OCI-LY7 (cell line): ENCODE measurements at regions not wholly inside any gene's neighbourhood (a gene's known extent, or its start where the extent isn't known, plus 50 kb on each side); places are given as distances from the start of the nearest gene placed in this dataset.

Source experiments
- BruUV-seq: library from RNA; stranded (reverse); fragments of 400-500 nt; replicated peaks from 2 replicates; lab custom pipeline; 2021; lab: Mats Ljungman, UMichigan
- CTCF ChIA-PET: fragments of 300-600 bp; sonication (Branson Sonifier 250); formaldehyde crosslinking; loops from one replicate; lab custom pipeline; 2022; ENCODE audit warnings: antibody characterized with exemption; ENCODE audit not compliant: unreplicated experiment; lab: Charles Lee
- POLR2A ChIA-PET: fragments of 300-600 bp; sonication (Branson Sonifier 250); formaldehyde crosslinking; loops from one replicate; lab custom pipeline; 2022; ENCODE audit warnings: antibody characterized with exemption; lab: Charles Lee
- DNase-seq: peaks from one replicate; pipeline ENCODE4 v3.0.0-alpha.2; 2015; ENCODE audit warnings: low spot score
- H2AFZ ChIP-seq: fragments of 200-600 bp; sonication (generic), shearing (Covaris generic); 2 replicates; pipeline ENCODE4 v1.6.1; 2014; ENCODE audit warnings: mild to moderate bottlenecking, antibody characterized with exemption, low read length, moderate library complexity
- H3K27ac ChIP-seq: fragments of 200-600 bp; sonication (generic); 2 replicates; pipeline ENCODE4 v1.5.1; 2014; ENCODE audit warnings: mixed run types, low read depth, mild to moderate bottlenecking, moderate library complexity, low read length, inconsistent platforms; ENCODE audit not compliant: poor library complexity, severe bottlenecking
- H3K36me3 ChIP-seq: fragments of 200-600 bp; sonication (generic); 2 replicates; pipeline ENCODE4 v1.6.1; 2014; ENCODE audit warnings: mild to moderate bottlenecking, antibody characterized with exemption, low read length, moderate library complexity, mixed read lengths; ENCODE audit not compliant: insufficient read depth
- H3K4me1 ChIP-seq: fragments of 200-600 bp; sonication (generic); 2 replicates; pipeline ENCODE4 v1.5.1; 2014; ENCODE audit warnings: mild to moderate bottlenecking, low read length; ENCODE audit not compliant: insufficient read depth, poor library complexity, severe bottlenecking
- H3K4me2 ChIP-seq: fragments of 200-600 bp; sonication (generic); 2 replicates; pipeline ENCODE4 v1.6.1; 2014; ENCODE audit warnings: mild to moderate bottlenecking, low read length
- H3K4me3 ChIP-seq: fragments of 200-600 bp; sonication (generic); 2 replicates; pipeline ENCODE4 v1.5.1; 2014; ENCODE audit warnings: mild to moderate bottlenecking, low read depth, low read length; ENCODE audit not compliant: poor library complexity, severe bottlenecking
- H3K79me2 ChIP-seq: fragments of 200-600 bp; sonication (generic); 2 replicates; pipeline ENCODE4 v1.6.1; 2016; ENCODE audit warnings: low read depth, mild to moderate bottlenecking, low read length, moderate library complexity, mixed read lengths; ENCODE audit not compliant: insufficient read depth
- H3K9me2 ChIP-seq: fragments of 200-600 bp; sonication (generic); 2 replicates; pipeline ENCODE4 v1.6.1; 2016; ENCODE audit warnings: mild to moderate bottlenecking, low read length, mixed read lengths; ENCODE audit not compliant: insufficient read depth
- H3K9me3 ChIP-seq: fragments of 200-600 bp; sonication (generic); 2 replicates; pipeline ENCODE4 v1.6.1; 2014; ENCODE audit warnings: mild to moderate bottlenecking, mixed run types, low read length, mixed read lengths
- H4K20me1 ChIP-seq: fragments of 200-600 bp; sonication (generic); 2 replicates; pipeline ENCODE4 v1.6.1; 2014; ENCODE audit warnings: mild to moderate bottlenecking, antibody characterized with exemption, low read length, moderate library complexity, mixed read lengths; ENCODE audit not compliant: insufficient read depth
- EZH2phosphoT487 ChIP-seq: fragments of 200-600 bp; sonication (generic); IDR thresholded peaks from 2 replicates; pipeline ENCODE4 v1.6.1; 2018; ENCODE audit warnings: low read depth, borderline replicate concordance, mild to moderate bottlenecking, mixed run types, antibody characterized with exemption, low read length, moderate library complexity, mixed read lengths
- intact Hi-C: fragments of 100-400 bp; cut with micrococcal nuclease; formaldehyde crosslinking; loops from one replicate; pipeline ENCODE4 v1.10.0; 2022; ENCODE audit not compliant: unreplicated experiment
- TF ChIP-seq, protein P1 (sequence below): fragments of 200-600 bp; sonication (generic); conservative IDR thresholded peaks from 2 replicates; pipeline ENCODE4 v1.5.1; 2014; ENCODE audit warnings: mild to moderate bottlenecking, antibody characterized with exemption, low read length, moderate library complexity, mixed read lengths

DNA sequence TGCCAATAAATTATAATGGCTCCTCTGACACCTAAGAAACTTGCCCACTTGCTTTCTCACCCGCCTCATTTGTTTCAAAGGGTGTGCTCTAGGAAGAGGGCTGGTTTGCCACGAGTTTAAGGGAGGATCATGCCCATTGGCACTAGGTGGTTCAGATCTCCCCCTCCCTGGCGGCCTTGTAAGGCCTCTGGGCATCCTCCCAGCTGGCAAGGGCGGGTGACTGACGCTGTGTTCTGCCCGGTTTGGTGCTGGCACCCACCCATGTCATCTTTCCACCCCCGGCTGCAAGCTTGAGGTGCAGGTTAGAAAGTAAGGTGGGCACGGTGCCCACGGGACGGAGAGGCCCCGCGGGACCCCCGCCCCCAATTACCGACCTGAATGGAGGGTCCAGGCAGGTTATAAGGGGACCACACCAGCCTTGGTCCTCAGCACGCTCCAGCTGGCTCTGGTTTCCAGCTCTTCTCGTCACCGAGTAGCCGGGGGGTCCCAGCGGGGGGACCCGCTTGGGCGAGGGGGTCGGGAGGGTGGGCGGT is 90.4 kb downstream of the PTPRS start:
- no peaks in the 10 kb centered on the region for H4K20me1 ChIP-seq
- ChIA-PET POLR2A (no interaction called here), CTCF (interaction anchor here (0.6 kb wide), 1 partner anchor 20 kb away, joined by 5 read pairs; no protein-coding TSS in a partner anchor)
- no TSS peak for BruUV-seq
- H3K4me3 ChIP-seq = no peak overlapping the region
- DNase-seq = no peak
- TF ChIP-seq, protein P1, sequence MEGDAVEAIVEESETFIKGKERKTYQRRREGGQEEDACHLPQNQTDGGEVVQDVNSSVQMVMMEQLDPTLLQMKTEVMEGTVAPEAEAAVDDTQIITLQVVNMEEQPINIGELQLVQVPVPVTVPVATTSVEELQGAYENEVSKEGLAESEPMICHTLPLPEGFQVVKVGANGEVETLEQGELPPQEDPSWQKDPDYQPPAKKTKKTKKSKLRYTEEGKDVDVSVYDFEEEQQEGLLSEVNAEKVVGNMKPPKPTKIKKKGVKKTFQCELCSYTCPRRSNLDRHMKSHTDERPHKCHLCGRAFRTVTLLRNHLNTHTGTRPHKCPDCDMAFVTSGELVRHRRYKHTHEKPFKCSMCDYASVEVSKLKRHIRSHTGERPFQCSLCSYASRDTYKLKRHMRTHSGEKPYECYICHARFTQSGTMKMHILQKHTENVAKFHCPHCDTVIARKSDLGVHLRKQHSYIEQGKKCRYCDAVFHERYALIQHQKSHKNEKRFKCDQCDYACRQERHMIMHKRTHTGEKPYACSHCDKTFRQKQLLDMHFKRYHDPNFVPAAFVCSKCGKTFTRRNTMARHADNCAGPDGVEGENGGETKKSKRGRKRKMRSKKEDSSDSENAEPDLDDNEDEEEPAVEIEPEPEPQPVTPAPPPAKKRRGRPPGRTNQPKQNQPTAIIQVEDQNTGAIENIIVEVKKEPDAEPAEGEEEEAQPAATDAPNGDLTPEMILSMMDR = no peak
- no peak for TF ChIP-seq EZH2phosphoT487
- H3K9me2 ChIP-seq = no peaks in the 10 kb centered on the region
- no peak overlapping the region for H2AFZ ChIP-seq
- H3K36me3 ChIP-seq = peaks cover 8% of the 10 kb centered on the region
- H3K4me2 ChIP-seq = no peak overlapping the region
- intact Hi-C loops = no loop called here
- H3K9me3 ChIP-seq = 0 out of 2 replicates have a peak, but pooled peaks cover 5% of the 10 kb centered on the region
- H3K4me1 ChIP-seq = peaks cover 3% of the 10 kb centered on the region
- H3K79me2 ChIP-seq = no peaks in the 10 kb centered on the region
- no peak overlapping the region for H3K27ac ChIP-seq

DNA sequence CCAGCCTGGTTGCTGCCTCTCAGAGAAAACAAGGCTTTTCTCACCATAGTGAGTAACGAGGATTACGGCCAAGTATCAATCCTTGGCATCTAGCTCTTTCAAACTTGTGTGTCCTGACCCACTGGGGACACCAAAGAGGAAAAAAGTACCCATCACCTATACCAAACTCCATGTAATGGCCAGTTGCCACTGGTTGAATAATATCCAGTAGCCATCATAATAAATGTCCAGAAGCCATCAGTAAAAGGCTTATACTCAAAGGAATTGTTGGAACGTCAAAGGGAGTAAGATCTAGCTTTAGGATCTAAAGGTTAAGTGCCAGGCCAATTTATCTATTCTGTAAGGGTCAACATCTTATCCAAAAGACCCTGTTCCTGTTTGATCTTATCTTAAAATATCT is 91.1 kb downstream of the PTPRS start:
- ChIA-PET CTCF (no interaction called here), POLR2A (no interaction called here)
- 0 out of 2 replicates have a peak, but pooled peaks cover 1% of the 10 kb centered on the region for H3K36me3 ChIP-seq
- H3K79me2 ChIP-seq = no peaks in the 10 kb centered on the region
- no peak overlapping the region for H3K4me3 ChIP-seq
- H2AFZ ChIP-seq = no peak overlapping the region
- H3K9me2 ChIP-seq = no peaks in the 10 kb centered on the region
- intact Hi-C loops = no loop called here
- H4K20me1 ChIP-seq = no peaks in the 10 kb centered on the region
- H3K9me3 ChIP-seq = no peaks in the 10 kb centered on the region
- H3K4me2 ChIP-seq = no peak overlapping the region
- peaks cover 3% of the 10 kb centered on the region for H3K4me1 ChIP-seq
- DNase-seq = no peak
- TF ChIP-seq, protein P1 = no peak
- TF ChIP-seq EZH2phosphoT487 = no peak
- H3K27ac ChIP-seq = no peak overlapping the region
- no TSS peak for BruUV-seq

DNA sequence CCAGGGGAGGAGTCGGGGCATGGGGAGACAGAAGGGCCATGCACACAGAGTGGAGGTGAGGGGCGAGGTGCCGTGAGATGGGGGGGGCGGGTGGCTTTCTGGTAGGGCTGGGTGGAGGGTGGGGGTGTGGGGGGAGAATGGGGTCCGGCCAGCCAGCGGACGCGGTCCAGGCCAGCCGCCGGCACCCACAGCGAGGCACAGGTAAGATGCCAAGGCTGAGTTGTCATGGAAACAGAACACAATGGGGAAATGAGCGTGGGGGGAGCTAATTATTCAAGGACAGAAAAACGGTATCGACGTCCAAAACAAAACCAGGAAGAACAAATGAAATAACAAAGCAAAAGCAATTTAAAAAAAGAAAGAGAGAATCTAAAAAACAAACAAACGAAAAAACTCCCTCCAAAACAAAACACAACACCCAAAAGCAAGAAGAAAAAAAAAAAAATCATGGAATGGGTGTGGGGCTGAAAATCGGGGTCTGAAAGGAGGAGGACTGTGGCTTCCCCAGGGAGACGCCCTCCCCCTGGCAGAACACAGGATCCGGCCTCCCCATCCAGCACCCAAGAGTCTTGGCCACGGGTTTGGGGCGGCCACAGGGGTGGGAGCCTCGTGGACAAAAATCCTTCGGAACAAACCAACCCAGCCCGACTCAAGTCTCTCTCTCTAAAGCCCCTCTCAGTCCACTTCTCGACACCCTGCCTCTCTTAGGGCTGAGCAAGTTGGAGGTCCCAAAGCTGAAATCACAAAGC is 92.5 kb downstream of the PTPRS start:
- intact Hi-C loops = no loop called here
- CTCF ChIA-PET = no interaction called here

More for the DNA sequence above, 92.5 kb downstream of the PTPRS start:
- H3K36me3 ChIP-seq = no peaks in the 10 kb centered on the region
- no peak overlapping the region for H3K4me2 ChIP-seq
- H3K4me3 ChIP-seq = no peak overlapping the region
- no peaks in the 10 kb centered on the region for H3K79me2 ChIP-seq
- POLR2A ChIA-PET = no interaction called here
- no peak overlapping the region for H3K27ac ChIP-seq
- H3K9me2 ChIP-seq = no peaks in the 10 kb centered on the region
- no peaks in the 10 kb centered on the region for H4K20me1 ChIP-seq
- BruUV-seq = no TSS peak
- H3K9me3 ChIP-seq = no peaks in the 10 kb centered on the region
- H2AFZ ChIP-seq = no peak overlapping the region
- DNase-seq = no peak
- H3K4me1 ChIP-seq = peaks cover 3% of the 10 kb centered on the region
- no peak for TF ChIP-seq EZH2phosphoT487
- TF ChIP-seq, protein P1 = no peak
